Osteoblast (primary cell): ENCODE measurements at regions not wholly inside any gene's neighbourhood (a gene's known extent, or its start where the extent isn't known, plus 50 kb on each side); places are given as distances from the start of the nearest gene placed in this dataset.

ENCODE experiments used
- DNase-seq: peaks from one replicate; pipeline ENCODE4 v3.0.0; 2011; ENCODE audit warnings: low spot score, mixed read lengths; ENCODE audit not compliant: insufficient read length; ENCODE audit errors: missing footprints
- H2AFZ ChIP-seq: 2 replicates; pipeline ENCODE4 v1.6.0; 2011; ENCODE audit warnings: mild to moderate bottlenecking, low read length
- H3K27ac ChIP-seq: 2 replicates; pipeline ENCODE4 v1.5.1; 2011; ENCODE audit warnings: mild to moderate bottlenecking, low read depth, low read length, moderate library complexity
- H3K27me3 ChIP-seq: 2 replicates; pipeline ENCODE4 v1.6.0; 2012; ENCODE audit warnings: mild to moderate bottlenecking, control low read depth, inconsistent platforms, low read length, moderate library complexity; ENCODE audit not compliant: insufficient read depth
- H3K36me3 ChIP-seq: 2 replicates; pipeline ENCODE4 v1.5.1; 2011; ENCODE audit warnings: mild to moderate bottlenecking, low read length, control low read depth, moderate library complexity; ENCODE audit not compliant: insufficient read depth
- H3K4me1 ChIP-seq: 2 replicates; pipeline ENCODE4 v1.5.1; 2011; ENCODE audit warnings: mild to moderate bottlenecking, low read length, control low read depth, moderate library complexity; ENCODE audit not compliant: insufficient read depth
- H3K4me2 ChIP-seq: 2 replicates; pipeline ENCODE4 v1.6.0; 2011; ENCODE audit warnings: mild to moderate bottlenecking, low read length; ENCODE audit not compliant: insufficient read depth
- H3K4me3 ChIP-seq: fragments of 200-600 bp; sonication (generic); 3 replicates; pipeline ENCODE4 v1.5.1; 2012; ENCODE audit warnings: mild to moderate bottlenecking, low read length, inconsistent platforms; ENCODE audit not compliant: insufficient read depth
- H3K79me2 ChIP-seq: 2 replicates; pipeline ENCODE4 v1.6.0; 2012; ENCODE audit warnings: mild to moderate bottlenecking, low read length, control low read depth, inconsistent platforms; ENCODE audit not compliant: insufficient read depth
- H3K9me3 ChIP-seq: 2 replicates; pipeline ENCODE4 v1.5.1; 2011; ENCODE audit warnings: low read depth, low read length, control low read depth
- H4K20me1 ChIP-seq: 2 replicates; pipeline ENCODE4 v1.6.0; 2012; ENCODE audit warnings: mild to moderate bottlenecking, low read length, control low read depth; ENCODE audit not compliant: insufficient read depth
- TF ChIP-seq, protein P1 (sequence below): IDR thresholded peaks from 2 replicates; pipeline ENCODE4 v1.5.1; 2011; ENCODE audit warnings: mild to moderate bottlenecking, low read depth, low read length, moderate library complexity; ENCODE audit errors: extremely low read depth

DNA sequence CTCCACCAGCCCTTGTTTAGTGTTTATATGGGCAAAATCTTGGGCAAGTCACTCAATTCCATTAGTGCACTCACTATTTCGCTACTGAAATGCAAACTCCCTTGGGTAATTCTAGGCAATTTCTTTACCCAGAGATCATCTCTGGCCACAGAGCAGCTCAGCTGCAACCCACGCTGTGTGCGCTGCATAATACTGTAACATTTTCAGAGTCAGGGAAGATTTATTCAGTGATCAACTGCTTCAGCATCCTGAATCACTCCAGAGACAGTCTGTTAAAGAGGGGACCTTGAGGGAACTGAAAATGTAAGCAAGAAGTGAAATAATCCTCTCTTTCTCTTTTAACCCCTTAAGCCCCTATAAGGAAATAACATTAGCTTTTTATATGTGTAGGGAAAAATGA lies 189.6 kb upstream of the FBXL4 start:
- DNase-seq, result no peak
- Histone ChIP-seq H4K20me1 (no peaks in the 10 kb centered on the region), H3K79me2 (no peaks in the 10 kb centered on the region), H3K36me3 (no peaks in the 10 kb centered on the region), H3K27ac (no peak overlapping the region), H3K4me1 (no peaks in the 10 kb centered on the region), H3K9me3 (no peaks in the 10 kb centered on the region), H2AFZ (no peak overlapping the region), H3K27me3 (no peaks in the 10 kb centered on the region), H3K4me3 (no peak overlapping the region), H3K4me2 (no peak overlapping the region)
- TF ChIP-seq, protein P1, sequence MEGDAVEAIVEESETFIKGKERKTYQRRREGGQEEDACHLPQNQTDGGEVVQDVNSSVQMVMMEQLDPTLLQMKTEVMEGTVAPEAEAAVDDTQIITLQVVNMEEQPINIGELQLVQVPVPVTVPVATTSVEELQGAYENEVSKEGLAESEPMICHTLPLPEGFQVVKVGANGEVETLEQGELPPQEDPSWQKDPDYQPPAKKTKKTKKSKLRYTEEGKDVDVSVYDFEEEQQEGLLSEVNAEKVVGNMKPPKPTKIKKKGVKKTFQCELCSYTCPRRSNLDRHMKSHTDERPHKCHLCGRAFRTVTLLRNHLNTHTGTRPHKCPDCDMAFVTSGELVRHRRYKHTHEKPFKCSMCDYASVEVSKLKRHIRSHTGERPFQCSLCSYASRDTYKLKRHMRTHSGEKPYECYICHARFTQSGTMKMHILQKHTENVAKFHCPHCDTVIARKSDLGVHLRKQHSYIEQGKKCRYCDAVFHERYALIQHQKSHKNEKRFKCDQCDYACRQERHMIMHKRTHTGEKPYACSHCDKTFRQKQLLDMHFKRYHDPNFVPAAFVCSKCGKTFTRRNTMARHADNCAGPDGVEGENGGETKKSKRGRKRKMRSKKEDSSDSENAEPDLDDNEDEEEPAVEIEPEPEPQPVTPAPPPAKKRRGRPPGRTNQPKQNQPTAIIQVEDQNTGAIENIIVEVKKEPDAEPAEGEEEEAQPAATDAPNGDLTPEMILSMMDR, result no peak

DNA sequence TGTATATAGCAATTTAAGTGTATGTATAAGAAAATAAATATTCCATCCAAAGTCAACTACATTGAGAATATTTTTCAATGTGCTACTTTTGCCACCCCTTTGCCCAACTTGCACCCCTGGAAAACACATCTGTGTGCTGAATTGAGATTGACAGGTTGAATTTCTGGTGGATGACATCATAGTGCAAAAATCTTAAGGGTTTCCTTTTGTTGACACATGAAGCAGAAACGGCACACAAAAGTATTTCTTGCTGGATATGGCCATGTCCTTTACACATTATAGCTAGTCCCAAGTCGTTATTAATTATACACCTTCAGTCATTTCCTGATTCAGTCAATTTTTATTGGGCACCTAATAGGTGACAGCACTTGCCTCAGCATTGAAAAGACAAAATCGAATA lies 188.7 kb upstream of the FBXL4 start:
- Histone ChIP-seq H4K20me1 (no peaks in the 10 kb centered on the region), H3K27ac (no peak overlapping the region), H3K4me3 (no peak overlapping the region), H3K4me2 (no peak overlapping the region), H3K9me3 (no peaks in the 10 kb centered on the region), H3K4me1 (no peaks in the 10 kb centered on the region), H3K79me2 (no peaks in the 10 kb centered on the region), H3K27me3 (no peaks in the 10 kb centered on the region), H3K36me3 (no peaks in the 10 kb centered on the region), H2AFZ (no peak overlapping the region)
- DNase-seq, result no peak
- TF ChIP-seq, protein P1, result no peak

DNA sequence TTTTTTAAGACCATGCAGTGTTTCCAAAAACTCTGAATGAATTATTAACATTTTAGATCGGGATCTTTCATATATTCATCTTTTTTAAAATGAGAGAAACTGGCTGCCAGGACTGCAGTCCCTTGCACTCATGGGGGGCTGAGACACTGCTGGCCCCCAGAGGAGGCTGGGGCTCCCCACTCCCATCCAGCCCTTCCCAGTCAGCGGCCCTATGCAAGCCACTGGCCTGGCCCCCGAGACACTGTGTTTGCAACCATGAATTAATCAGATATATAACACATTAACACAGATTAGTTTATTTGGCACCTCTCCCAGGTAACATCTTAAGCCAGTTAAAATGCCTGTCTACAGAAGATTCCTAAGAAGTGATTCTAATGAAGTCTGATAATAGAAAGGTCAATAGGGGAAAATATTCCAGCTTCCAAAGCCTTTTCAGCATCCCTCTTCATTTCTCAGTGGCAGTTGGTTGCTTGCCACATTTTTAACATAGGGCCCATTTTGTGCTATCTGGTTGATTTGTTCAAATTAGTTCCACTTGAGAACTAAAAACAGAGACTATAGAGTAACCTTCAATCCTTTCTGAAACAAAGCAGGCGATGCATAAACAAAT lies 184.4 kb upstream of the FBXL4 start:
- no peaks in the 10 kb centered on the region for H3K79me2 ChIP-seq
- H3K36me3 ChIP-seq, result no peaks in the 10 kb centered on the region
- no peak overlapping the region for H2AFZ ChIP-seq
- no peaks in the 10 kb centered on the region for H3K27me3 ChIP-seq
- H3K27ac ChIP-seq, result no peak overlapping the region
- H4K20me1 ChIP-seq, result no peaks in the 10 kb centered on the region
- H3K4me3 ChIP-seq, result no peak overlapping the region
- TF ChIP-seq, protein P1, result no peak
- no peak overlapping the region for H3K4me2 ChIP-seq
- no peaks in the 10 kb centered on the region for H3K9me3 ChIP-seq
- no peak for DNase-seq
- H3K4me1 ChIP-seq, result no peaks in the 10 kb centered on the region

DNA sequence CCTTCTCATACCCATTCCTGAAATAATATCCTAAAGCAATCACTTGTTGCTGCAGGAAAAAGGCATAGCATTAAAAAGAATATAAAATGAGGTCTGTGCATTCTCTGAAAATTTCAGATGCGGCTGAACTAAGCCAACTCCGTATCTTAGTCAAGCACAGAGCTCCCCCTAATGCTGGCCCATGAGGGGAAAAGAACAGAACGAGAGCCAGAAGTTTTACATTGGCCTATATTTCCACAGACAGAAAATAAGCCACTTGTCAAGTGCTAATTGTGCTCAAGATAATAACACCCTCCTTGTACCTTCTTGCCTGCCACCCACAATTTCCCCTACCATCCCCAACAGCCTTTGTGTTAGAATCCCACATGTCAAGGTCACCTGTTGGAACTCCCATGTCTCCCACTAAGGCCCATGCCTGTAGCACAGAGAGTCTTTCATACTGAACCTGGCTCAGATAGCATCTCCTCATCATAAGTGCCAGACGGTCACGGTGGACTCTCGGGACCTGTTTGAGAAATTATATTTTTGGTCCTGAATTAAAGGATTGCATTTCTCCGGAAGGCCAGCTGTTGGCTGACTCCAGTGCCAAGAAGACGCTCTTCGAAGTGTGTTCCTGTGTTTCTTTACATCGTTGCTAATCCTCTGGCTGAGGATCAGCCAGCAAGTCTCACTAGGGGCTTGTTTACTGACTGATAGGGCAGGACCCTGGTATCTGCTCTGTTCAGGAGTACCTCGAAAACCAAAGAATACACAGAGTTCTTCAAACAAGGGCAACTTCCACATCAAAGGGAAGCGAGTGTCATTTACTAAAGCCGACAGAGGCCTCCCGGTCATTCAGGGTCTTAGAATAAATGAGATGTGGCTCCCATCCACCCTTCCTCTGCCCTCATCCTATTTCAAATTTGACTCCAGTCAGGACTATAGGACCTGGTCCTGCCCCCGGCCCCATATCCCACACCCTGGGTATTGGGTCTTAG lies 183.4 kb upstream of the FBXL4 start:
- no peaks in the 10 kb centered on the region for H4K20me1 ChIP-seq
- H3K4me1 ChIP-seq, result no peaks in the 10 kb centered on the region
- no peaks in the 10 kb centered on the region for H3K27me3 ChIP-seq
- no peaks in the 10 kb centered on the region for H3K79me2 ChIP-seq
- no peak overlapping the region for H3K27ac ChIP-seq
- no peaks in the 10 kb centered on the region for H3K9me3 ChIP-seq
- TF ChIP-seq, protein P1, result no peak
- H3K36me3 ChIP-seq, result no peaks in the 10 kb centered on the region
- H2AFZ ChIP-seq, result no peak overlapping the region
- H3K4me2 ChIP-seq, result no peak overlapping the region
- H3K4me3 ChIP-seq, result no peak overlapping the region
- DNase-seq, result no peak
